Astrocyte of the spinal cord (primary cell): ENCODE measurements at regions not wholly inside any gene's neighbourhood (a gene's known extent, or its start where the extent isn't known, plus 50 kb on each side); places are given as distances from the start of the nearest gene placed in this dataset.

Source experiments
- DNase-seq: peaks from one replicate; pipeline ENCODE4 v3.0.0; 2011; ENCODE audit warnings: low read depth, low spot score
- H3K4me3 ChIP-seq: 2 replicates; pipeline ENCODE4 v1.5.1; 2011; ENCODE audit warnings: low read depth, mild to moderate bottlenecking, low read length, moderate library complexity
- in situ Hi-C: cut with HindIII; loops from 2 replicates; pipeline ENCODE4 v1.10.0; 2017; ENCODE audit warnings: low sequenced_read_pairs
- TF ChIP-seq, protein P1 (sequence below): IDR thresholded peaks from 2 replicates; pipeline ENCODE4 v1.5.1; 2012; ENCODE audit warnings: low read depth, mild to moderate bottlenecking, low read length, inconsistent platforms

- in situ Hi-C loops, result no loop called here
Measured at GRCh38 chr1:209045331-209046057, 538.0 kb upstream of the CAMK1G start.

DNA sequence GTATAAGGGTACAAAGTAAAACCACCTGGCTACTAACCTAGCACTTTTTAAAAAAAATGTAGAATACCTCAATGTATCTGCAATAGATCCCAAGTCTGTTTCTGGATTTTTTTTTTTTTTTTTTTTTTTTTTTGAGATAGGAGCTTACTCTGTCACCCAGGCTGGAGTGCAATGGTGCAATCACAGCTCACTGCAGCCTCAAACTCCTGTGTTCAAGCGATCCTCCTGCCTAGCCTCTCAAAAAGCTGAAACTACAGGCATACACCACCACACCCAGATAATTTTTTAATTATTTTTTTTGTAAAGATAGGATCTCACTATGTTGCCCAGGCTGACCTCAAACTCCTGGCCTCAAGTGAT lies 537.5 kb upstream of the CAMK1G start:
- TF ChIP-seq, protein P1, sequence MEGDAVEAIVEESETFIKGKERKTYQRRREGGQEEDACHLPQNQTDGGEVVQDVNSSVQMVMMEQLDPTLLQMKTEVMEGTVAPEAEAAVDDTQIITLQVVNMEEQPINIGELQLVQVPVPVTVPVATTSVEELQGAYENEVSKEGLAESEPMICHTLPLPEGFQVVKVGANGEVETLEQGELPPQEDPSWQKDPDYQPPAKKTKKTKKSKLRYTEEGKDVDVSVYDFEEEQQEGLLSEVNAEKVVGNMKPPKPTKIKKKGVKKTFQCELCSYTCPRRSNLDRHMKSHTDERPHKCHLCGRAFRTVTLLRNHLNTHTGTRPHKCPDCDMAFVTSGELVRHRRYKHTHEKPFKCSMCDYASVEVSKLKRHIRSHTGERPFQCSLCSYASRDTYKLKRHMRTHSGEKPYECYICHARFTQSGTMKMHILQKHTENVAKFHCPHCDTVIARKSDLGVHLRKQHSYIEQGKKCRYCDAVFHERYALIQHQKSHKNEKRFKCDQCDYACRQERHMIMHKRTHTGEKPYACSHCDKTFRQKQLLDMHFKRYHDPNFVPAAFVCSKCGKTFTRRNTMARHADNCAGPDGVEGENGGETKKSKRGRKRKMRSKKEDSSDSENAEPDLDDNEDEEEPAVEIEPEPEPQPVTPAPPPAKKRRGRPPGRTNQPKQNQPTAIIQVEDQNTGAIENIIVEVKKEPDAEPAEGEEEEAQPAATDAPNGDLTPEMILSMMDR, result no peak

More at GRCh38 chr1:209045331-209046057, 538.0 kb upstream of the CAMK1G start:
- H3K4me3 ChIP-seq, result no peak overlapping the region
- TF ChIP-seq, protein P1, result no peak
- DNase-seq, result peak; percentile 31

GRCh38 chr1:209046935-209047334 lies 536.6 kb upstream of the CAMK1G start:
- in situ Hi-C loops, result no loop called here
- TF ChIP-seq, protein P1, result no peak

More for the DNA sequence above, 537.5 kb upstream of the CAMK1G start:
- DNase-seq, result no peak
- H3K4me3 ChIP-seq, result no peak overlapping the region
- in situ Hi-C loops, result no loop called here

GRCh38 chr1:209048941-209049669 lies 534.4 kb upstream of the CAMK1G start:
- in situ Hi-C loops, result no loop called here
- peak; percentile 43 for DNase-seq
- H3K4me3 ChIP-seq, result no peak overlapping the region
- TF ChIP-seq, protein P1, result no peak

More at GRCh38 chr1:209046935-209047334, 536.6 kb upstream of the CAMK1G start:
- H3K4me3 ChIP-seq, result no peak overlapping the region
- DNase-seq, result no peak

GRCh38 chr1:209051570-209051969 lies 531.9 kb upstream of the CAMK1G start:
- DNase-seq, result no peak
- in situ Hi-C loops, result no loop called here
- H3K4me3 ChIP-seq, result no peak overlapping the region
- TF ChIP-seq, protein P1, result no peak

GRCh38 chr1:209053587-209053986 lies 529.9 kb upstream of the CAMK1G start:
- in situ Hi-C loops, result no loop called here
- H3K4me3 ChIP-seq, result no peak overlapping the region
- TF ChIP-seq, protein P1, result no peak
- no peak for DNase-seq
